IMR-90 (cell line): ENCODE measurements at regions not wholly inside any gene's neighbourhood (a gene's known extent, or its start where the extent isn't known, plus 50 kb on each side); places are given as distances from the start of the nearest gene placed in this dataset.

Source experiments
- ATAC-seq: fragments of 200-7000 bp; cut with Tn5 transposase; 2 replicates; pipeline ENCODE4 v1.9.1; 2020; ENCODE audit warnings: low read depth, mild to moderate bottlenecking, moderate library complexity
- BruUV-seq: library from RNA; stranded (reverse); fragments of 400-500 nt; replicated peaks from 2 replicates; lab custom pipeline; 2021; lab: Mats Ljungman, UMichigan
- CTCF ChIA-PET: fragments of 300-600 bp; formaldehyde crosslinking; extraction: SDS; loops from one replicate; lab custom pipeline; 2021; ENCODE audit warnings: antibody characterized with exemption; lab: Yijun Ruan, JAX
- POLR2A ChIA-PET: fragments of 300-600 bp; sonication (Branson Sonifier 250); formaldehyde crosslinking; loops from one replicate; lab custom pipeline; 2022; ENCODE audit warnings: antibody characterized with exemption; ENCODE audit not compliant: unreplicated experiment; lab: Charles Lee
- DNase-seq: peaks from one replicate; pipeline ENCODE4 v3.0.0; 2013
- H2AFZ ChIP-seq: replicated peaks from 2 replicates; pipeline ENCODE3; 2013; ENCODE audit warnings: low read length, mild to moderate bottlenecking; ENCODE audit not compliant: poor library complexity
- H2AK5ac ChIP-seq: 2 replicates; pipeline ENCODE4 v1.6.1; 2013; ENCODE audit warnings: low read depth, low read length, inconsistent platforms
- H2AK9ac ChIP-seq: replicated peaks from 2 replicates; pipeline ENCODE3; 2013; ENCODE audit warnings: mild to moderate bottlenecking, low read depth, low read length, moderate library complexity; ENCODE audit not compliant: poor library complexity
- H2BK120ac ChIP-seq: 2 replicates; pipeline ENCODE4 v1.6.1; 2013; ENCODE audit warnings: low read depth, low read length, inconsistent platforms
- H2BK15ac ChIP-seq: 3 replicates; pipeline ENCODE4 v1.6.1; 2013; ENCODE audit warnings: low read depth, low read length, inconsistent platforms
- H2BK20ac ChIP-seq: 2 replicates; pipeline ENCODE4 v1.6.1; 2013; ENCODE audit warnings: low read depth, mild to moderate bottlenecking, inconsistent platforms, low read length, moderate library complexity
- H2BK5ac ChIP-seq: 2 replicates; pipeline ENCODE4 v1.6.1; 2013; ENCODE audit warnings: mild to moderate bottlenecking, low read depth, low read length, inconsistent platforms; ENCODE audit not compliant: poor library complexity, severe bottlenecking
- H3K14ac ChIP-seq: replicated peaks from 2 replicates; pipeline ENCODE4 v1.6.1; 2013; ENCODE audit warnings: low read depth, low read length, inconsistent platforms
- H3K18ac ChIP-seq: 2 replicates; pipeline ENCODE4 v1.6.1; 2013; ENCODE audit warnings: low read depth, low read length, control low read depth
- H3K23ac ChIP-seq: 2 replicates; pipeline ENCODE4 v1.6.1; 2013; ENCODE audit warnings: low read depth, low read length, inconsistent platforms
- H3K27ac ChIP-seq: 2 replicates; pipeline ENCODE4 v1.5.1; 2013; ENCODE audit warnings: mild to moderate bottlenecking, control low read depth, low read length; ENCODE audit not compliant: insufficient read depth
- H3K27me3 ChIP-seq: 2 replicates; pipeline ENCODE4 v1.6.1; 2013; ENCODE audit warnings: low read length; ENCODE audit not compliant: control insufficient read depth, insufficient read depth
- H3K36me3 ChIP-seq: 2 replicates; pipeline ENCODE4 v1.6.1; 2013; ENCODE audit warnings: low read length, mixed read lengths; ENCODE audit not compliant: control insufficient read depth, insufficient read depth
- H3K4ac ChIP-seq: 2 replicates; pipeline ENCODE4 v1.6.1; 2013; ENCODE audit warnings: low read depth, low read length, inconsistent platforms
- H3K4me1 ChIP-seq: 2 replicates; pipeline ENCODE4 v1.6.1; 2013; ENCODE audit warnings: low read length, mixed read lengths; ENCODE audit not compliant: control insufficient read depth, insufficient read depth
- H3K4me2 ChIP-seq: 2 replicates; pipeline ENCODE4 v1.6.1; 2013; ENCODE audit warnings: low read depth, mild to moderate bottlenecking, control low read depth, low read length, moderate library complexity
- H3K4me3 ChIP-seq: 2 replicates; pipeline ENCODE4 v1.5.1; 2013; ENCODE audit warnings: low read depth, mild to moderate bottlenecking, control low read depth, low read length, moderate library complexity; ENCODE audit not compliant: insufficient read depth
- H3K56ac ChIP-seq: 2 replicates; pipeline ENCODE4 v1.6.1; 2013; ENCODE audit warnings: low read length, inconsistent platforms; ENCODE audit not compliant: insufficient read depth; ENCODE audit errors: extremely low read depth
- H3K79me1 ChIP-seq, 2 experiments: 2 replicates each; pipeline ENCODE4 v1.6.1; 2013; ENCODE audit warnings: low read length in 2 of 2, inconsistent platforms in 1 of 2, low read depth in 1 of 2
- H3K9ac ChIP-seq: 2 replicates; pipeline ENCODE4 v1.6.1; 2013; ENCODE audit warnings: low read depth, low read length, control low read depth
- H3K9me1 ChIP-seq: 2 replicates; pipeline ENCODE4 v1.6.1; 2013; ENCODE audit warnings: low read length, inconsistent platforms; ENCODE audit not compliant: insufficient read depth
- H3K9me3 ChIP-seq: 2 replicates; pipeline ENCODE4 v1.6.1; 2013; ENCODE audit warnings: low read length; ENCODE audit not compliant: control insufficient read depth, insufficient read depth
- H4K20me1 ChIP-seq: 2 replicates; pipeline ENCODE4 v1.6.1; 2013; ENCODE audit warnings: low read length, inconsistent platforms; ENCODE audit not compliant: insufficient read depth
- H4K5ac ChIP-seq: 2 replicates; pipeline ENCODE4 v1.6.1; 2013; ENCODE audit warnings: mild to moderate bottlenecking, low read depth, low read length, control low read depth
- H4K8ac ChIP-seq, 2 experiments: 2 replicates each; pipeline ENCODE4 v1.6.1; 2013; ENCODE audit warnings: low read depth in 2 of 2, low read length in 2 of 2, control low read depth in 1 of 2, inconsistent platforms in 1 of 2
- H4K91ac ChIP-seq: 2 replicates; pipeline ENCODE4 v1.6.1; 2013; ENCODE audit warnings: low read depth, low read length, inconsistent platforms; ENCODE audit not compliant: insufficient read depth
- CEBPB ChIP-seq: IDR thresholded peaks from 2 replicates; pipeline ENCODE4 v1.6.1; 2012; ENCODE audit warnings: low read depth, low read length, improper control_type of control experiment
- CHD1 ChIP-seq: IDR thresholded peaks from 2 replicates; pipeline ENCODE4 v1.6.1; 2012; ENCODE audit warnings: low read depth, low read length, improper control_type of control experiment
- CTCF ChIP-seq: conservative IDR thresholded peaks from 2 replicates; pipeline ENCODE4 v1.5.1; 2012; ENCODE audit warnings: mild to moderate bottlenecking, low read depth, low read length, improper control_type of control experiment
- FOS ChIP-seq: fragments of 150-350 bp; IDR thresholded peaks from 2 replicates; pipeline ENCODE4 v1.6.1; 2016; ENCODE audit warnings: low read depth, low read length
- MAFK ChIP-seq: IDR thresholded peaks from 2 replicates; pipeline ENCODE4 v1.6.1; 2012; ENCODE audit warnings: low read depth, low read length, improper control_type of control experiment
- MXI1 ChIP-seq: IDR thresholded peaks from 2 replicates; pipeline ENCODE4 v1.6.1; 2012; ENCODE audit warnings: low read depth, mild to moderate bottlenecking, low read length, moderate library complexity, borderline replicate concordance
- RAD21 ChIP-seq: IDR thresholded peaks from 2 replicates; pipeline ENCODE4 v1.6.1; 2012; ENCODE audit warnings: low read length, improper control_type of control experiment
- RCOR1 ChIP-seq: IDR thresholded peaks from 2 replicates; pipeline ENCODE4 v1.6.1; 2012; ENCODE audit warnings: mild to moderate bottlenecking, low read length, improper control_type of control experiment; ENCODE audit not compliant: insufficient replicate concordance
- RFX5 ChIP-seq: IDR thresholded peaks from 2 replicates; pipeline ENCODE4 v1.8.0; 2012; ENCODE audit warnings: low read depth, mild to moderate bottlenecking, low read length, moderate library complexity
- SMC3 ChIP-seq: fragments of 150-350 bp; IDR thresholded peaks from 2 replicates; pipeline ENCODE4 v1.6.1; 2016; ENCODE audit warnings: low read depth, mild to moderate bottlenecking, antibody characterized with exemption, low read length, moderate library complexity
- USF2 ChIP-seq: fragments of 150-350 bp; IDR thresholded peaks from 2 replicates; pipeline ENCODE4 v1.6.1; 2017; ENCODE audit warnings: mild to moderate bottlenecking, antibody characterized with exemption, low read length, low read depth
- WGBS, 2 experiments: methylation state at CpG; one replicate each; pipeline versions ENCODE4 v1.1.5 to v1.1.7; 2013; ENCODE audit warnings: missing lambda C conversion rate in 2 of 2; ENCODE audit not compliant: insufficient read length in 1 of 2; ENCODE audit errors: extremely low coverage in 2 of 2; 5-methylcytosine and 5-hydroxymethylcytosine counted together
- dilution Hi-C: fragments of 300-500 bp; cut with HindIII; formaldehyde crosslinking; loops from one replicate; pipeline ENCODE4 v1.14.3; 2018; ENCODE audit warnings: low sequenced_read_pairs; ENCODE audit not compliant: unreplicated experiment
- in situ Hi-C: fragments of 300-500 bp; cut with MboI; formaldehyde crosslinking; loops from 3 replicates; pipeline ENCODE4 v1.14.3; 2019; ENCODE audit warnings: low sequenced_read_pairs, inconsistent platforms, mixed read lengths
- intact Hi-C: fragments of 100-400 bp; cut with micrococcal nuclease; formaldehyde crosslinking; loops from 2 replicates; pipeline ENCODE4 v1.10.0; 2022

- Histone ChIP-seq H2BK5ac (no peak overlapping the region), H2BK20ac (no peak overlapping the region), H3K14ac (no peak overlapping the region), H4K20me1 (no peaks in the 10 kb centered on the region), H4K8ac (no peak overlapping the region), H3K9ac (no peak overlapping the region), H3K36me3 (no peaks in the 10 kb centered on the region), H2BK15ac (no peak overlapping the region), H3K23ac (no peak overlapping the region), H3K4me1 (no peaks in the 10 kb centered on the region), H3K9me1 (no peaks in the 10 kb centered on the region), H2AFZ (no peak overlapping the region), H3K4ac (no peak overlapping the region), H3K27ac (no peak overlapping the region), H3K9me3 (peaks cover 5% of the 10 kb centered on the region; the same call in 1 of the 2 replicates), H3K4me2 (no peak overlapping the region), H3K56ac (no peak overlapping the region), H3K27me3 (no peaks in the 10 kb centered on the region), H2AK5ac (no peak overlapping the region), H3K18ac (no peak overlapping the region), H2BK120ac (no peak overlapping the region), H4K5ac (no peak overlapping the region), H4K91ac (no peak overlapping the region), H3K79me1 (no peaks in the 10 kb centered on the region), H3K4me3 (no peak overlapping the region), H2AK9ac (no peak overlapping the region)
- ATAC-seq (no peak), DNase-seq (no peak)
- ChIA-PET POLR2A (no interaction called here), CTCF (no interaction called here)
- intact Hi-C loops (no loop called here), dilution Hi-C loops (no loop called here), in situ Hi-C loops (no loop called here)
- BruUV-seq: no TSS peak
- no peak for TF ChIP-seq CTCF
- TF ChIP-seq CEBPB: no peak
- TF ChIP-seq RCOR1: no peak
- no peak for TF ChIP-seq RAD21
- TF ChIP-seq FOS: no peak
- TF ChIP-seq USF2: no peak
- no peak for TF ChIP-seq MXI1
- no peak for TF ChIP-seq RFX5
- TF ChIP-seq SMC3: no peak
- TF ChIP-seq CHD1: no peak
- no peak for TF ChIP-seq MAFK
- 100% methylated on average over 2 of the region's 12 CpGs; no CpG with 5 or more reads in 1 of the 2 experiments for WGBS, 2 experiments
These were observed 192.1 kb downstream of the BMP7 start for GRCh38 chr20:57074386-57074785.
